ENCODE measurements at regions not wholly inside any gene's neighbourhood (a gene's known extent, or its start where the extent isn't known, plus 50 kb on each side); places are given as distances from the start of the nearest gene placed in this dataset.

GRCh38 chr14:104521816-104522745 lies 57.5 kb upstream of the C14orf180 start:
- Mint-ChIP-seq H3K4me1 (ENCODE audit: low read depth) (no peaks in the 10 kb centered on the region), H3K27ac (ENCODE audit: unreplicated experiment) (no peak overlapping the region), H3K4me3 (ENCODE audit: unreplicated experiment) (no peak overlapping the region), H3K9me3 (ENCODE audit: low read depth) (peaks cover 21% of the 10 kb centered on the region), H3K36me3 (ENCODE audit: low read depth) (no peaks in the 10 kb centered on the region), H3K27me3 (ENCODE audit: low read depth) (no peaks in the 10 kb centered on the region)
- TF ChIP-seq CTCF (IDR thresholded peaks at IDR 0.05) = no peak
- DNase-seq (ENCODE audit: low spot score) = no peak

GRCh38 chr14:104522926-104523545 lies 56.5 kb upstream of the C14orf180 start:
- no peak overlapping the region for H3K4me3 Mint-ChIP-seq (ENCODE audit: unreplicated experiment)
- no peak for DNase-seq (ENCODE audit: low spot score)
- H3K4me1 Mint-ChIP-seq (ENCODE audit: low read depth) = no peaks in the 10 kb centered on the region
- TF ChIP-seq CTCF (IDR thresholded peaks at IDR 0.05) = no peak
- H3K9me3 Mint-ChIP-seq (ENCODE audit: low read depth) = peaks cover 24% of the 10 kb centered on the region
- H3K36me3 Mint-ChIP-seq (ENCODE audit: low read depth) = no peaks in the 10 kb centered on the region
- H3K27me3 Mint-ChIP-seq (ENCODE audit: low read depth) = no peaks in the 10 kb centered on the region
- no peak overlapping the region for H3K27ac Mint-ChIP-seq (ENCODE audit: unreplicated experiment)

GRCh38 chr14:104523546-104523935 lies 56.0 kb upstream of the C14orf180 start:
- no peak for TF ChIP-seq CTCF (IDR thresholded peaks at IDR 0.05)
- Mint-ChIP-seq H3K27me3 (ENCODE audit: low read depth) (no peaks in the 10 kb centered on the region), H3K36me3 (ENCODE audit: low read depth) (no peaks in the 10 kb centered on the region), H3K4me1 (ENCODE audit: low read depth) (no peaks in the 10 kb centered on the region), H3K27ac (ENCODE audit: unreplicated experiment) (no peak overlapping the region), H3K4me3 (ENCODE audit: unreplicated experiment) (no peak overlapping the region), H3K9me3 (ENCODE audit: low read depth) (peaks cover 29% of the 10 kb centered on the region)
- no peak for DNase-seq (ENCODE audit: low spot score)

- Mint-ChIP-seq H3K27ac (ENCODE audit: unreplicated experiment) (no peak overlapping the region), H3K36me3 (ENCODE audit: low read depth) (no peaks in the 10 kb centered on the region), H3K4me3 (ENCODE audit: unreplicated experiment) (no peak overlapping the region), H3K4me1 (ENCODE audit: low read depth) (no peaks in the 10 kb centered on the region), H3K27me3 (ENCODE audit: low read depth) (no peaks in the 10 kb centered on the region), H3K9me3 (ENCODE audit: low read depth) (peaks cover 29% of the 10 kb centered on the region)
- no peak for DNase-seq (ENCODE audit: low spot score)
- TF ChIP-seq CTCF (IDR thresholded peaks at IDR 0.05) = no peak
These were observed 54.8 kb upstream of the C14orf180 start for GRCh38 chr14:104524726-104525125.

GRCh38 chr14:104526723-104527645 lies 52.6 kb upstream of the C14orf180 start:
- no peaks in the 10 kb centered on the region for H3K36me3 Mint-ChIP-seq (ENCODE audit: low read depth)
- H3K27ac Mint-ChIP-seq (ENCODE audit: unreplicated experiment) = no peak overlapping the region

More at GRCh38 chr14:104526723-104527645, 52.6 kb upstream of the C14orf180 start:
- Mint-ChIP-seq H3K27me3 (ENCODE audit: low read depth) (peaks cover 6% of the 10 kb centered on the region), H3K9me3 (ENCODE audit: low read depth) (peaks cover 29% of the 10 kb centered on the region), H3K4me1 (ENCODE audit: low read depth) (no peaks in the 10 kb centered on the region), H3K4me3 (ENCODE audit: unreplicated experiment) (no peak overlapping the region)
- DNase-seq (ENCODE audit: low spot score) = no peak
- no peak for TF ChIP-seq CTCF (IDR thresholded peaks at IDR 0.05)

Measured in chondrocyte (in vitro differentiated cells).